Neural cell (in vitro differentiated cells): ENCODE measurements at regions not wholly inside any gene's neighbourhood (a gene's known extent, or its start where the extent isn't known, plus 50 kb on each side); places are given as distances from the start of the nearest gene placed in this dataset.

Experiments used
- H2AFZ ChIP-seq: fragments of 200-600, 300-800 bp; sonication (generic), shearing (Covaris generic); 2 replicates; pipeline ENCODE4 v1.6.0; 2014; ENCODE audit warnings: low read depth, mild to moderate bottlenecking, antibody characterized with exemption, low read length, moderate library complexity
- H3F3A ChIP-seq: fragments of 200-600 bp; shearing (Covaris generic); 2 replicates; pipeline ENCODE4 v1.6.1; 2016; ENCODE audit warnings: mild to moderate bottlenecking, moderate library complexity, mixed read lengths, antibody characterized with exemption, low read length; ENCODE audit not compliant: insufficient read depth, poor library complexity, severe bottlenecking
- H3K27ac ChIP-seq: fragments of 200-600, 300-800 bp; sonication (generic), shearing (Covaris generic); 2 replicates; pipeline ENCODE4 v1.5.1; 2014; ENCODE audit warnings: mild to moderate bottlenecking, low read length, moderate library complexity
- H3K27me3 ChIP-seq: fragments of 300-800, 200-600 bp; sonication (generic), shearing (Covaris generic); 2 replicates; pipeline ENCODE4 v1.6.0; 2014; ENCODE audit warnings: mild to moderate bottlenecking, low read depth, low read length, moderate library complexity; ENCODE audit not compliant: insufficient read depth
- H3K36me3 ChIP-seq: fragments of 300-800, 200-600 bp; sonication (generic), shearing (Covaris generic); 2 replicates; pipeline ENCODE4 v1.5.1; 2014; ENCODE audit warnings: mild to moderate bottlenecking, antibody characterized with exemption, low read length, moderate library complexity; ENCODE audit not compliant: insufficient read depth
- H3K4me2 ChIP-seq: fragments of 300-800, 200-600 bp; sonication (generic), shearing (Covaris generic); 2 replicates; pipeline ENCODE4 v1.6.0; 2014; ENCODE audit warnings: mild to moderate bottlenecking, low read length
- H3K4me3 ChIP-seq: fragments of 300-800, 200-600 bp; sonication (generic), shearing (Covaris generic); 2 replicates; pipeline ENCODE4 v1.5.1; 2014; ENCODE audit warnings: mild to moderate bottlenecking, low read length, moderate library complexity
- H3K79me2 ChIP-seq: fragments of 200-600 bp; shearing (Covaris generic); replicated peaks from 2 replicates; pipeline ENCODE4 v1.6.0; 2014; ENCODE audit warnings: mild to moderate bottlenecking, low read length, moderate library complexity; ENCODE audit not compliant: insufficient read depth
- H3K9ac ChIP-seq: fragments of 300-800, 200-600 bp; sonication (generic), shearing (Covaris generic); 2 replicates; pipeline ENCODE4 v1.6.1; 2016; ENCODE audit warnings: mild to moderate bottlenecking, low read length, mixed read lengths
- H3K9me2 ChIP-seq: fragments of 200-600 bp; shearing (Covaris generic); 2 replicates; pipeline ENCODE4 v1.6.1; 2016; ENCODE audit warnings: mild to moderate bottlenecking, low read length, mixed read lengths; ENCODE audit not compliant: insufficient read depth
- H3K9me3 ChIP-seq: fragments of 200-600, 300-800 bp; sonication (generic), shearing (Covaris generic); 2 replicates; pipeline ENCODE4 v1.6.1; 2016; ENCODE audit warnings: mild to moderate bottlenecking, mixed run types, low read length, moderate library complexity, mixed read lengths
- H4K20me1 ChIP-seq: fragments of 200-600 bp; shearing (Covaris generic); 2 replicates; pipeline ENCODE4 v1.6.1; 2016; ENCODE audit warnings: mild to moderate bottlenecking, mixed run types; ENCODE audit not compliant: insufficient read depth
- EP300 ChIP-seq: fragments of 450-650 bp; conservative IDR thresholded peaks from 2 replicates; pipeline ENCODE4 v1.6.1; 2014; ENCODE audit warnings: antibody characterized with exemption, mild to moderate bottlenecking, moderate library complexity; ENCODE audit not compliant: poor library complexity, severe bottlenecking
- EZH2 ChIP-seq: fragments of 200-600, 300-800 bp; shearing (Covaris generic), sonication (generic); IDR thresholded peaks from 2 replicates; pipeline ENCODE4 v1.6.1; 2014; ENCODE audit warnings: antibody characterized with exemption, low read length, borderline replicate concordance, mild to moderate bottlenecking; ENCODE audit not compliant: insufficient read depth, poor library complexity, severe bottlenecking
- MXI1 ChIP-seq: fragments of 450-650 bp; conservative IDR thresholded peaks from 2 replicates; pipeline ENCODE4 v1.6.1; 2014; ENCODE audit warnings: antibody characterized with exemption, mild to moderate bottlenecking; ENCODE audit not compliant: poor library complexity, severe bottlenecking
- POLR2AphosphoS5 ChIP-seq: IDR thresholded peaks from 2 replicates; pipeline ENCODE4 v1.6.1; 2012
- RAD21 ChIP-seq: fragments of 450-650 bp; conservative IDR thresholded peaks from 2 replicates; pipeline ENCODE4 v1.6.1; 2014; ENCODE audit warnings: antibody characterized with exemption, mild to moderate bottlenecking, moderate library complexity
- REST ChIP-seq: IDR thresholded peaks from 2 replicates; pipeline ENCODE4 v1.6.1; 2012; ENCODE audit warnings: borderline replicate concordance
- SMC3 ChIP-seq: fragments of 450-650 bp; conservative IDR thresholded peaks from 2 replicates; pipeline ENCODE4 v1.6.1; 2014; ENCODE audit warnings: antibody characterized with exemption, mild to moderate bottlenecking, moderate library complexity; ENCODE audit not compliant: poor library complexity
- TAF1 ChIP-seq: IDR thresholded peaks from 2 replicates; pipeline ENCODE4 v1.6.1; 2012; ENCODE audit warnings: low read depth
- TF ChIP-seq, protein P1 (sequence below): fragments of 450-650 bp; IDR thresholded peaks from 2 replicates; pipeline ENCODE4 v1.5.1; 2014; ENCODE audit warnings: antibody characterized with exemption, mild to moderate bottlenecking, moderate library complexity; ENCODE audit not compliant: poor library complexity, severe bottlenecking

DNA sequence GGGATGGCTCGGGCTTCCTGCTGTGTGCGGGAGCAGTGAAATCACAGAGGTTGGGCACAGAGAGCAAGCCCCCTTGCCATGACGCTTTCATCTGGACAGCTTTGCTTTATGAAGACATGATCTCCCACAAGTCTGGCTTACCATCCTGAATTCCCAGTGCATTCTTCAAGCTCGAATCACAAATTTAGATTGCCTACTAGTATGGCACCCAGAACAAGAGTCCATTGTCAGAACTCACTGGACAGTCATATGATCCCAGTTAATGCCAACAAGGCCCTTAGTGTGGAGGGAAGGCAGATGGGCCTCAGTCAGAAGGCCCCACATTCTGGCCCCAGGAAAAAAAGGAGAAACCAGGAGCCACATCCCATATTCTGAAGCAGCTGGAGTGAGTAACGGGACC is 147.3 kb upstream of the FOXQ1 start:
- no peak overlapping the region for H3K4me2 ChIP-seq
- H2AFZ ChIP-seq: no peak overlapping the region
- no peaks in the 10 kb centered on the region for H3F3A ChIP-seq
- H3K27me3 ChIP-seq: no peaks in the 10 kb centered on the region
- H3K27ac ChIP-seq: no peak overlapping the region
- H3K79me2 ChIP-seq: no peaks in the 10 kb centered on the region
- H3K9me2 ChIP-seq: no peaks in the 10 kb centered on the region
- no peaks in the 10 kb centered on the region for H4K20me1 ChIP-seq
- H3K9me3 ChIP-seq: no peaks in the 10 kb centered on the region
- no peak overlapping the region for H3K9ac ChIP-seq
- H3K4me3 ChIP-seq: no peak overlapping the region
- TF ChIP-seq SMC3 (no peak), REST (no peak), EP300 (no peak), POLR2AphosphoS5 (no peak), MXI1 (no peak)
- TF ChIP-seq, protein P1, sequence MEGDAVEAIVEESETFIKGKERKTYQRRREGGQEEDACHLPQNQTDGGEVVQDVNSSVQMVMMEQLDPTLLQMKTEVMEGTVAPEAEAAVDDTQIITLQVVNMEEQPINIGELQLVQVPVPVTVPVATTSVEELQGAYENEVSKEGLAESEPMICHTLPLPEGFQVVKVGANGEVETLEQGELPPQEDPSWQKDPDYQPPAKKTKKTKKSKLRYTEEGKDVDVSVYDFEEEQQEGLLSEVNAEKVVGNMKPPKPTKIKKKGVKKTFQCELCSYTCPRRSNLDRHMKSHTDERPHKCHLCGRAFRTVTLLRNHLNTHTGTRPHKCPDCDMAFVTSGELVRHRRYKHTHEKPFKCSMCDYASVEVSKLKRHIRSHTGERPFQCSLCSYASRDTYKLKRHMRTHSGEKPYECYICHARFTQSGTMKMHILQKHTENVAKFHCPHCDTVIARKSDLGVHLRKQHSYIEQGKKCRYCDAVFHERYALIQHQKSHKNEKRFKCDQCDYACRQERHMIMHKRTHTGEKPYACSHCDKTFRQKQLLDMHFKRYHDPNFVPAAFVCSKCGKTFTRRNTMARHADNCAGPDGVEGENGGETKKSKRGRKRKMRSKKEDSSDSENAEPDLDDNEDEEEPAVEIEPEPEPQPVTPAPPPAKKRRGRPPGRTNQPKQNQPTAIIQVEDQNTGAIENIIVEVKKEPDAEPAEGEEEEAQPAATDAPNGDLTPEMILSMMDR: no peak
- H3K36me3 ChIP-seq: no peaks in the 10 kb centered on the region

DNA sequence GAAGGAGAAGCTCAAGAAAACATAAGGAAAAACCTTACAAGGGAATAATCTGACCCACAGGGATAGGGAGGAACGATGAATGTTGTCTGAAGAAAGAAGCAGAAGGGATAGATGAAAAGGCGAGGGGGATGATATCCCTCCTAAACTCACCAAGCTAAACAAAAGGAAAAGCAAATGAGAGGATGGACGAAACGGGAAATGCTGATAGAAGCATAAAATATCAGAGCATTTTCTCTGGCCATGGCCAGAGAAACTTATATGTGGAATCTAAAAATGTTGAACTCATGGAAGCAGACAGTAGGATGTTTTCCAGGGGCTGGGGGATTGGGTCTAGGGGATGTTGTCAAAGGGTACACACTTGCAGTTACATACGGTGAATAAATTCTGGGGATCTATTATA is 148.4 kb upstream of the FOXQ1 start:
- no peak overlapping the region for H2AFZ ChIP-seq
- H3K27me3 ChIP-seq: no peaks in the 10 kb centered on the region
- H4K20me1 ChIP-seq: no peaks in the 10 kb centered on the region
- no peak overlapping the region for H3K9ac ChIP-seq
- no peak overlapping the region for H3K4me2 ChIP-seq
- no peaks in the 10 kb centered on the region for H3K79me2 ChIP-seq
- no peaks in the 10 kb centered on the region for H3F3A ChIP-seq
- H3K27ac ChIP-seq: no peak overlapping the region
- H3K36me3 ChIP-seq: no peaks in the 10 kb centered on the region
- H3K4me3 ChIP-seq: no peak overlapping the region
- H3K9me3 ChIP-seq: no peaks in the 10 kb centered on the region
- no peaks in the 10 kb centered on the region for H3K9me2 ChIP-seq
- TF ChIP-seq REST (no peak), TAF1 (no peak), SMC3 (no peak), MXI1 (no peak), EP300 (no peak), RAD21 (no peak), EZH2 (no peak), POLR2AphosphoS5 (no peak)
- TF ChIP-seq, protein P1: no peak
